ENCODE measurements at regions not wholly inside any gene's neighbourhood (a gene's known extent, or its start where the extent isn't known, plus 50 kb on each side); places are given as distances from the start of the nearest gene placed in this dataset.
"Not testable (repeated sequence)": the region's sequence is repeated elsewhere in the genome, so short reads cannot be mapped to it uniquely, and the experiment has no call there.

DNA sequence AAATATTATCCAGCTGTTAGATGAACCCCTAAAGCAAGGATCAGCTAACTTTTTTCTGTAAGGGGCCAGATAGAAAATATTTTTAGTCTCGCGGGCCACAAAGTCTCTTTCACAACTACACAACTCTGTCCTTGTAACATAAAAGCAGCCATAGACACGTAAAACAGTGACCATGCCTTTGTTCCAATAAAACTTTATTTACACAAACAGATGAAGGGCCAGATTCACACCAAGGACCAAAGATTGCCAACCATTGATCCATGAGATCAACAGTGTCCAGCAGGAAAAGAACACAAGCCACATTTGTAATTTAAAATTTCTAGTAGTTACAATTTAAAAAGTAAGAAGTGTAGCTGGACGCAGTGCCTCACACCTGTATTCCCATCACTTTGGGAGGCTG is 109.7 kb downstream of the PHETA1 start:
- TF ChIP-seq, protein P1, sequence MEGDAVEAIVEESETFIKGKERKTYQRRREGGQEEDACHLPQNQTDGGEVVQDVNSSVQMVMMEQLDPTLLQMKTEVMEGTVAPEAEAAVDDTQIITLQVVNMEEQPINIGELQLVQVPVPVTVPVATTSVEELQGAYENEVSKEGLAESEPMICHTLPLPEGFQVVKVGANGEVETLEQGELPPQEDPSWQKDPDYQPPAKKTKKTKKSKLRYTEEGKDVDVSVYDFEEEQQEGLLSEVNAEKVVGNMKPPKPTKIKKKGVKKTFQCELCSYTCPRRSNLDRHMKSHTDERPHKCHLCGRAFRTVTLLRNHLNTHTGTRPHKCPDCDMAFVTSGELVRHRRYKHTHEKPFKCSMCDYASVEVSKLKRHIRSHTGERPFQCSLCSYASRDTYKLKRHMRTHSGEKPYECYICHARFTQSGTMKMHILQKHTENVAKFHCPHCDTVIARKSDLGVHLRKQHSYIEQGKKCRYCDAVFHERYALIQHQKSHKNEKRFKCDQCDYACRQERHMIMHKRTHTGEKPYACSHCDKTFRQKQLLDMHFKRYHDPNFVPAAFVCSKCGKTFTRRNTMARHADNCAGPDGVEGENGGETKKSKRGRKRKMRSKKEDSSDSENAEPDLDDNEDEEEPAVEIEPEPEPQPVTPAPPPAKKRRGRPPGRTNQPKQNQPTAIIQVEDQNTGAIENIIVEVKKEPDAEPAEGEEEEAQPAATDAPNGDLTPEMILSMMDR (IDR thresholded peaks at IDR 0.05; ENCODE audit: extremely low read depth, insufficient read depth, missing control alignments), result no peak
- no peak for DNase-seq (ENCODE audit: low spot score)
- in situ Hi-C loops (cut with MboI; ENCODE audit: low pct_unique_long_range_greater_than_20kb, low sequenced_read_pairs, unreplicated experiment), result no loop called here

DNA sequence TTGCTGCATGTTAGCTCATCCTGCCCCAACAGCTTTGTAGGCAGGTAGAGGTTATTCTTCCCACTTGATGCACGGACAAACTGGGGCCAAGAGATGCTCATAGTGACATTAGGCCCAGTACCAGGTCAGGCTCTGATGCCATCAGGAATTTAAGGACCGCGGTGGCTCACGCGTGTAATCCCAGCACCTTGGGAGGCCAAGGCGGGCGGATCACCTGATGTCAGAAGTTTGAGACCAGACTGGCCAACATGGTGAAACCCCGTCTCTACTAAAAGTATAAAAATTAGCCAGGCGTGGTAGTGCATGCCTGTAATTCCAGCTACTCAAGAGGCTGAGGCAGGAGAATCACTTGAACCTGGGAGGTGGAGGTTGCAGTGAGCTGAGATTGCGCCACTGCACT is 110.8 kb downstream of the PHETA1 start:
- in situ Hi-C loops (cut with MboI; ENCODE audit: low pct_unique_long_range_greater_than_20kb, low sequenced_read_pairs, unreplicated experiment); DNase-seq (ENCODE audit: low spot score): not testable (repeated sequence)

DNA sequence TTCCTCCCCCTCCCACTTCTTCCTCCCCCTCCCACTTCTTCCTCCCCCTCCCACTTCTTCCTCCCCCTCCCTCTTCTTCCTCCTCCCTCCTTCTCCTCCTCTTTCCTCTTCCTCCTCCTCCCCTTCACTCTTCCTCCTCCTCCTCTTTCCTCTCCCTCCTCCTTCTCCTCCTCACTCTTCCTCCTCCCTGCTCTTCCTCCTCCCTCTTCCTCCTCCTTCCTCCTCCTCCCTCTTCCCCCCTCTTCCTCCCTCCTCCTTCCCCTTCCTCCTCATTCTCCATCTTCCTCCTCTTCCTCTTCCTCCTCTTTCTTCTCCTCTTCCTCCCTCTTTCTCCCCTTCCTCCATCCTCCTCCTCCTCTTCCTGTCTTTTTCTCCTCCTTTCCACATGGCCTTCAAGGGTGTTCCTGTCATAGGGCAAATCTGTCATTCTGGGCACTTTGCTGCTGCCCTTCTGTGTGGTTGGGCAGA is 111.4 kb downstream of the PHETA1 start:
- TF ChIP-seq, protein P1 (IDR thresholded peaks at IDR 0.05; ENCODE audit: extremely low read depth, insufficient read depth, missing control alignments), result no peak
- in situ Hi-C loops (cut with MboI; ENCODE audit: low pct_unique_long_range_greater_than_20kb, low sequenced_read_pairs, unreplicated experiment), result no loop called here
- DNase-seq (ENCODE audit: low spot score), result no peak

DNA sequence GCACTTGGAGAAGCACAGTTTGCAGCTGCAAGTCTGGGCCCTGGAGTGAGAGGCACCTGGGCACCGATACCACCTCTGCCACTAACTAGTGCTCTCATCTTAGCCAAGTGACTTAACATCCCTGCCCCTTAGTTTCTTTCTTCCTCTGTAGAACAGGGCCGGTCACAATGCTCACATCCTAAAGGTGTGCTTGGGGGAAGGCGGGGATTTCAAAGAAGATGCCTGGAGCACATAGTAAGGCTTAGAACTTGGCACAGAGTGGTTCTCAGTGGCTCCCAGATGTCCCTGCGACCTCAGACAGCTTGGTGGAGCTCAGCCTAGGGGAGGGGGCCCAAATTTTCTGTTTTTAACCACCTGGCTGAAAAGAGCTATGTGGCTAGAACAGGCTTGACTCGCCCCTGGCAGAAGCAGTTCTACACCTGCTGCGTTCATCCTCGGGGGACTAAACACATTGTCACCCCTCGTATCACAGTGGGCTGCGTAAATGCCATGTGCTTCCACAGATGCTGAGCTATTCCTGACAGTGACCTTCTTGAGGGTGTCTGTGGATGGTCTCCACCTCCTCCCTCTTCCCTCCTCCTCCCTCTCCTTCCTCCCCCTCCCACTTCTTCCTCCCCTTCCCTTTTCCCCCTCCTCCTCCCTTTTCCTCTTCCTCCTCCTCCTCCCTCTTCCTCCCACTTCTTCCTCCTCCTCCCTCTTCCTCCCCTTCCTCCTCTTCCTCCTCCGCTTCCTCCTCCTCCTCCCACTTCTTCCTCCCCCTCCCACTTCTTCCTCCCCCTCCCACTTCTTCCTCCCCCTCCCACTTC is 112.1 kb downstream of the PHETA1 start:
- TF ChIP-seq, protein P1 (IDR thresholded peaks at IDR 0.05; ENCODE audit: extremely low read depth, insufficient read depth, missing control alignments), result no peak
- DNase-seq (ENCODE audit: low spot score), result no peak
- in situ Hi-C loops (cut with MboI; ENCODE audit: low pct_unique_long_range_greater_than_20kb, low sequenced_read_pairs, unreplicated experiment), result no loop called here

DNA sequence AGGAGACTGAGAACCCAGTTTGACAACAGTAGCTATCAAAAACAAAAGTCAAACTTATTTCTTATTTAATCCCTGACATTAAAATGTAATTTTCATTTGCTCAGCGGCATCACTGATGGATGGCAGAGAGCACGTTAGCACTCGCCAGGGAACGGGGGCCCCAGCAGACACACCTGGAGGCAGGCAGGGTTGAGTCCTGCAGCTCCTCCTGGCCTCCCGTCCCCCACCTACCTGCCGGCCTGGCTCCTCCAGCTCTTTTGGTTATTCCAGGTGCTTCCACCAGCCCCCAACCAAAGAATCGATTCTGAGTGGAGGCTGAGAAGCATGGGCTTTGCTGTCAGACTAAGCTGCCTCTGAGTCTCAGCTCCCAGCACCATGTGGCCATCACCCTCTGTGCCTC is 113.6 kb downstream of the PHETA1 start:
- DNase-seq (ENCODE audit: low spot score), result no peak
- in situ Hi-C loops (cut with MboI; ENCODE audit: low pct_unique_long_range_greater_than_20kb, low sequenced_read_pairs, unreplicated experiment), result no loop called here
- TF ChIP-seq, protein P1 (IDR thresholded peaks at IDR 0.05; ENCODE audit: extremely low read depth, insufficient read depth, missing control alignments), result no peak

DNA sequence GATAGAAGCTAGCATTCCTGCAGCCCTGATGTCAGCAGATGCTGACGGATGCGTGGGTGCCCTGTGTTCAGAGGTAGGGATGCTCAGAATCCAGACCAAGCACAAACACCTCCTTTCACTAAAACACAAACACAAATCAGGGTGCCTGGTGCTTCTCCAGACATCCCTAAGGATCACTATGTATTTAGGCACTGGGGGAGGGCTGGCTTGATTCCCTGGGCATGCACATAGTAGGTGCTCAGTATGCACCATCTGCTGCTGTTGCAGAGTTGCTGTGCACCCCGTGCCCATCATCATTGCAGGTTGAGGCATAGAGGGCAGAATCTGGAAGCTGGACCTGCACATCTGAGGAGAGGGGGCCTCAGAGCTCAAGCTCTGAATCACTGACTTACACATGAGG is 114.8 kb downstream of the PHETA1 start:
- no peak for DNase-seq (ENCODE audit: low spot score)
- TF ChIP-seq, protein P1 (IDR thresholded peaks at IDR 0.05; ENCODE audit: extremely low read depth, insufficient read depth, missing control alignments), result no peak
- in situ Hi-C loops (cut with MboI; ENCODE audit: low pct_unique_long_range_greater_than_20kb, low sequenced_read_pairs, unreplicated experiment), result no loop called here

DNA sequence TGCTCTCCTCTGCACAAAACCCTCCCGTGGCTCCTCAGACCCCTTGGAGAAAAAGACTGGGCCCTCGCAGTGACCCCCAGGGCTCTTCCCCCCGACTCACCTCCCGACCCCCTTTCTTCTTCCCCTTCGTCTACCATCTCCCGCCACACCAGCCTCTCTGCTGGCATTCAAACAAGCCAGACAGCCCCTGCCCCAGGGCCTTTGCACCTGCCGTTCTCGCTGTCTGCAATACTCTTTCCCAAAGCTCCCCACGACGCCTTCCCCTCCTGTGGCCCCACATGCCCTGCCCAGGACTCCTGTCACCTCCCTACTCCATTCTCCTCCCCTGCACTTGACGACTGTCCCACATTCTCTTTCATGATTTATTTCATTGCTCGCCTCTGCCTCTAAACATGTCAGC is 115.7 kb downstream of the PHETA1 start:
- TF ChIP-seq, protein P1 (IDR thresholded peaks at IDR 0.05; ENCODE audit: extremely low read depth, insufficient read depth, missing control alignments), result no peak
- in situ Hi-C loops (cut with MboI; ENCODE audit: low pct_unique_long_range_greater_than_20kb, low sequenced_read_pairs, unreplicated experiment), result no loop called here
- DNase-seq (ENCODE audit: low spot score), result no peak
